Chondrocyte (in vitro differentiated cells): ENCODE measurements at regions not wholly inside any gene's neighbourhood (a gene's known extent, or its start where the extent isn't known, plus 50 kb on each side); places are given as distances from the start of the nearest gene placed in this dataset.

Experiments used
- DNase-seq: peaks from one replicate; pipeline ENCODE4 v3.0.0; 2021; ENCODE audit warnings: mixed read lengths, low spot score
- H3K27ac Mint-ChIP-seq: one replicate; pipeline ENCODE4 v1.8.0; 2021; ENCODE audit warnings: mild to moderate bottlenecking, moderate library complexity, mixed read lengths; ENCODE audit not compliant: unreplicated experiment
- H3K27me3 Mint-ChIP-seq: 2 replicates; pipeline ENCODE4 v1.8.0; 2021; ENCODE audit warnings: low read depth, mixed read lengths
- H3K36me3 Mint-ChIP-seq: 2 replicates; pipeline ENCODE4 v1.8.0; 2021; ENCODE audit warnings: low read depth, mixed read lengths
- H3K4me1 Mint-ChIP-seq: 2 replicates; pipeline ENCODE4 v1.8.0; 2021; ENCODE audit warnings: low read depth, mild to moderate bottlenecking, mixed read lengths
- H3K4me3 Mint-ChIP-seq: one replicate; pipeline ENCODE4 v1.8.0; 2021; ENCODE audit warnings: mild to moderate bottlenecking, moderate library complexity, mixed read lengths; ENCODE audit not compliant: unreplicated experiment
- H3K9me3 Mint-ChIP-seq: 2 replicates; pipeline ENCODE4 v1.8.0; 2021; ENCODE audit warnings: low read depth, mixed read lengths
- TF ChIP-seq, protein P1 (sequence below): fragments of 200-600 bp; sonication (generic); IDR thresholded peaks from 2 replicates; pipeline ENCODE4 v1.5.0; 2021; ENCODE audit warnings: antibody characterized with exemption, mild to moderate bottlenecking, moderate library complexity

DNA sequence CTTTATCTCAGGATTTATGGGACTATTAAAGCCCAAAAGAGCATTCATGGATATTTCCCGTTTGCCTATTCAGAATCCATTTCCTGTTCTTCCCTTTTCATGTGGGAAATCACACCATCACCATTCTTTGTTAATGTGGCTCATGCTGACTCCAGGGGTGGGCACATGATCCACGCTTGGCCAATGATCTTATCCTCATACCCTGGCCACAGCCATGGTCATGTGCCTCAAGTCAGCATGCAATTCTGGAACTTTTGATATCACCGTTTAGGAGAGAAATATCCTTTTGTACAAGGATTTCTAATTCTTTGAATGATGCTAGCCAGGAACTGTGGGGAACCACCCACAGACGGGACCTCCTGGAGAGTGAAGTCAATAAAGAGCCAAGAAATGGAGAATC, 272.2 kb downstream of the PRELID2 start:
- H3K36me3 Mint-ChIP-seq, result no peaks in the 10 kb centered on the region
- H3K27me3 Mint-ChIP-seq, result no peaks in the 10 kb centered on the region
- H3K4me1 Mint-ChIP-seq, result peaks cover 7% of the 10 kb centered on the region
- H3K9me3 Mint-ChIP-seq, result no peaks in the 10 kb centered on the region
- no peak for DNase-seq
- TF ChIP-seq, protein P1, sequence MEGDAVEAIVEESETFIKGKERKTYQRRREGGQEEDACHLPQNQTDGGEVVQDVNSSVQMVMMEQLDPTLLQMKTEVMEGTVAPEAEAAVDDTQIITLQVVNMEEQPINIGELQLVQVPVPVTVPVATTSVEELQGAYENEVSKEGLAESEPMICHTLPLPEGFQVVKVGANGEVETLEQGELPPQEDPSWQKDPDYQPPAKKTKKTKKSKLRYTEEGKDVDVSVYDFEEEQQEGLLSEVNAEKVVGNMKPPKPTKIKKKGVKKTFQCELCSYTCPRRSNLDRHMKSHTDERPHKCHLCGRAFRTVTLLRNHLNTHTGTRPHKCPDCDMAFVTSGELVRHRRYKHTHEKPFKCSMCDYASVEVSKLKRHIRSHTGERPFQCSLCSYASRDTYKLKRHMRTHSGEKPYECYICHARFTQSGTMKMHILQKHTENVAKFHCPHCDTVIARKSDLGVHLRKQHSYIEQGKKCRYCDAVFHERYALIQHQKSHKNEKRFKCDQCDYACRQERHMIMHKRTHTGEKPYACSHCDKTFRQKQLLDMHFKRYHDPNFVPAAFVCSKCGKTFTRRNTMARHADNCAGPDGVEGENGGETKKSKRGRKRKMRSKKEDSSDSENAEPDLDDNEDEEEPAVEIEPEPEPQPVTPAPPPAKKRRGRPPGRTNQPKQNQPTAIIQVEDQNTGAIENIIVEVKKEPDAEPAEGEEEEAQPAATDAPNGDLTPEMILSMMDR, result no peak
- H3K4me3 Mint-ChIP-seq, result no peak overlapping the region
- no peak overlapping the region for H3K27ac Mint-ChIP-seq

DNA sequence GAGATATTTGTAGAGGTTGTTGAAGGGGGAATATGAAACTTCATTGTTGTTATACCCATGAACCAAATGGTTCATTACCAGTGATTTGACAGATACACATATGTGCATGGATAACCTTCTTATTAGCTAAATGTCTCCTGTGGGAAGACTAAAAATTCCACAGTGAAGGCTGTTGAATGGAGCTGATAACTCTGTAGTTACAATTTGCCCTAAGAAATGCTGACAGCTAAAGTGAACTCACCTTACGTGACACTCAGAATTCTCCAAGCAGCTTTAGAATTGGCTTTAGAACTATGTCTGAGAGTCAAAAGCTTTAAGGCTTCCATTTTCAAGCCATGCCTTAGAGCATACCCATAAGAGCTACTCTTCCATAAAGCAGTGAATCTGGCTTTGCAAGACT, 276.9 kb downstream of the PRELID2 start:
- H3K4me3 Mint-ChIP-seq, result no peak overlapping the region
- no peaks in the 10 kb centered on the region for H3K36me3 Mint-ChIP-seq

DNA sequence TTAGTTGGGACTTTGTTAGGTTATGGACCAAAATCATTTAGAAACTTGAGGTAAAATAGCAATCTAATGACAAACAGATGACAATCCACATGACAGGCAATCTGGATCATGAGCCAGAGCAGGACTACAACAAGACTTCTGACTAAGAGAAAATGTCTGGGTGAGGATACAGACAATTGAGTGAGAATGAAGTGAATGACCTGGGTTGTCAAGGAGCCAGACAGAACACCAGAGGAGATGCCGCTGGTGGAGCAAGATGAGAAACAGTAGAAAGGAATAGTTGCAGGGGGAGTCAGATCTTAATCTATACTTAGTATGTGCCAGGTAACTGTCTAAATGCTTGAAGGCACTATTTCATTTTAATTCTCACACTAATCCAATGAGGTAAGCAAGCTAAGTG, 277.8 kb downstream of the PRELID2 start:
- TF ChIP-seq, protein P1, result no peak
- Mint-ChIP-seq H3K27ac (no peak overlapping the region), H3K9me3 (no peaks in the 10 kb centered on the region), H3K4me3 (no peak overlapping the region), H3K27me3 (no peaks in the 10 kb centered on the region), H3K36me3 (no peaks in the 10 kb centered on the region), H3K4me1 (peaks cover 9% of the 10 kb centered on the region)
- DNase-seq, result no peak

More for the DNA sequence above, 276.9 kb downstream of the PRELID2 start:
- Mint-ChIP-seq H3K27me3 (no peaks in the 10 kb centered on the region), H3K9me3 (no peaks in the 10 kb centered on the region), H3K27ac (no peak overlapping the region), H3K4me1 (peaks cover 9% of the 10 kb centered on the region)
- DNase-seq, result no peak
- TF ChIP-seq, protein P1, result no peak

DNA sequence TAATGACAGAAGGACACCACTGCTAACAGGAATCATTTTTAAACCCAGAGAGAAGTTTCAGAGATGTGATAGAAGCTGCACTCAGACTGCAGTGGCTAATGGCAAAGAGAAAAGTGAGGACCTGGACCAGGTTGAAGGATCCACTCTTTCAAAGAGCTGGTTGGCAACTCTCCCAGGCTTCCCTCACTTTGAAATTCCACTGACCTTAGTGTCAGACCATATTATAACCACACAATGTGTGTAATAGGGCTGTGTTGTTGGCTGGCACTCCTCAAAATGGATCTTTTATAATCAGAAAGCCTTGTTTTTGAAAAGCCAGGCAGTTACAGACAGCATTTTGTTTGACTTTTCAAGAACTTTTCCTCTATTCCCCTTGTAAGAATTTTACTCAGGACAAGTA, 280.7 kb downstream of the PRELID2 start:
- Mint-ChIP-seq H3K27ac (no peak overlapping the region), H3K36me3 (no peaks in the 10 kb centered on the region), H3K4me1 (peaks cover 2% of the 10 kb centered on the region), H3K27me3 (no peaks in the 10 kb centered on the region), H3K4me3 (no peak overlapping the region), H3K9me3 (no peaks in the 10 kb centered on the region)
- TF ChIP-seq, protein P1, result no peak
- no peak for DNase-seq

DNA sequence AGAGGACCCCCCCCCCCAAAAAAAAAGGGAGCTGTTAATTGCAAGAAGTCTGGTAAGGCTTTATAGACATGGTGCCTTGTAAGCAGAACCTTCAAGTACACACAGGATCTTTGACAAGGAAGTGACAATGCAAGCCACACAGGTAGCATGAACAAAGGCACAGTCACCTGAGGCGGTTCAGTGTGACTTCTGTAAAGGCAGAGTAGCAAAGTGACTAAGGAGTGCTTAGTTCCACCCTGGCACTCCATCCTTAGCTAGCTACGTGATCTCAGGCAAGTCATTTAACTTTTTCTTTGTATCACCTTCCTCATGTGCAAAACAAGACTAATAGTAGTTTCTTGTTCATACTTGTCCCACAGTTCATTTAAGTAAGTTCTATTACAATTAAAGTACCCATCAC, 282.0 kb downstream of the PRELID2 start:
- Mint-ChIP-seq H3K27ac (no peak overlapping the region), H3K9me3 (no peaks in the 10 kb centered on the region), H3K4me3 (no peak overlapping the region), H3K4me1 (peaks cover 2% of the 10 kb centered on the region), H3K36me3 (no peaks in the 10 kb centered on the region), H3K27me3 (no peaks in the 10 kb centered on the region)
- TF ChIP-seq, protein P1, result no peak
- DNase-seq, result no peak
